K562 (cell line): ENCODE measurements at regions not wholly inside any gene's neighbourhood (a gene's known extent, or its start where the extent isn't known, plus 50 kb on each side); places are given as distances from the start of the nearest gene placed in this dataset.

Source experiments
- ATAC-seq: fragments of 200-7000 bp; cut with Tn5 transposase; 3 replicates; pipeline ENCODE4 v1.9.1; 2020; ENCODE audit warnings: moderate library complexity
- BruUV-seq: library from RNA; stranded (reverse); fragments of 400-500 nt; replicated peaks from 2 replicates; lab custom pipeline; 2021; lab: Mats Ljungman, UMichigan
- CTCF ChIA-PET: fragments of 300-600 bp; formaldehyde crosslinking; extraction: SDS; loops from one replicate; lab custom pipeline; 2021; ENCODE audit warnings: low intra/inter-chr PET ratio; lab: Yijun Ruan, JAX
- POLR2A ChIA-PET: fragments of 300-600, 350-650 bp; sonication (Branson Sonifier 250); formaldehyde crosslinking; extraction: SDS; loops from one replicate; lab custom pipeline; 2021; ENCODE audit warnings: antibody characterized with exemption, inconsistent platforms; lab: Yijun Ruan, JAX
- DNase-seq, 4 experiments: peaks; one replicate each; pipeline versions ENCODE4 v3.0.0 to v3.0.0-alpha.2; 2011 to 2018; ENCODE audit warnings: low spot score in 3 of 4, mixed read lengths in 3 of 4; ENCODE audit errors: extremely low read depth in 1 of 4
- FAIRE-seq: peaks from 2 replicates; lab custom pipeline; 2011; peaks lifted over from hg19 to GRCh38; lab: Jason Lieb, UNC
- H2AFZ ChIP-seq: 2 replicates; pipeline ENCODE4 v1.6.0; 2011; ENCODE audit warnings: low read depth, low read length, control low read depth, inconsistent platforms
- H3K27ac ChIP-seq: fragments of 200-600 bp; 3 replicates; pipeline ENCODE4 v1.8.0; 2011; ENCODE audit warnings: low read depth, mild to moderate bottlenecking, control low read depth, inconsistent platforms, low read length, moderate library complexity, mixed read lengths; ENCODE audit errors: extremely low read depth
- H3K27me3 ChIP-seq, 2 experiments: fragments of 300-600 bp in 1 of 2; 2 replicates in 1 of 2; 3 replicates in 1 of 2; pipeline versions ENCODE4 v1.6.0 to v1.8.0; 2011; ENCODE audit warnings: inconsistent platforms in 2 of 2, low read length in 2 of 2, mild to moderate bottlenecking in 1 of 2, mixed read lengths in 1 of 2, moderate library complexity in 1 of 2; ENCODE audit not compliant: control insufficient read depth in 2 of 2, insufficient read depth in 2 of 2
- H3K36me3 ChIP-seq: fragments of 300-600 bp; 3 replicates; pipeline ENCODE4 v1.8.0; 2011; ENCODE audit warnings: mild to moderate bottlenecking, low read length, inconsistent platforms; ENCODE audit not compliant: control insufficient read depth, insufficient read depth
- H3K4me1 ChIP-seq, 2 experiments: fragments of 200-600 bp in 1 of 2; replicated peaks in 1 of 2; 2 replicates in 1 of 2; 3 replicates in 1 of 2; pipeline versions ENCODE4 v1.5.1 to v1.8.0; 2011; ENCODE audit warnings: inconsistent platforms in 2 of 2, low read length in 2 of 2, mild to moderate bottlenecking in 1 of 2, mixed read lengths in 1 of 2, moderate library complexity in 1 of 2; ENCODE audit not compliant: control insufficient read depth in 2 of 2, insufficient read depth in 2 of 2
- H3K4me2 ChIP-seq: 2 replicates; pipeline ENCODE4 v1.6.1; 2011; ENCODE audit warnings: low read length, control low read depth, inconsistent platforms, mixed read lengths; ENCODE audit not compliant: insufficient read depth
- H3K4me3 ChIP-seq: fragments of 200-600 bp; sonication (generic), shearing (Covaris generic); 2 replicates; pipeline ENCODE4 v1.5.1; 2016; ENCODE audit warnings: control low read depth, inconsistent platforms
- H3K79me2 ChIP-seq: fragments of 200-600 bp; 3 replicates; pipeline ENCODE4 v1.8.0; 2011; ENCODE audit warnings: low read length, inconsistent platforms; ENCODE audit not compliant: control insufficient read depth, insufficient read depth
- H3K9ac ChIP-seq, 2 experiments: 2 replicates each; pipeline versions ENCODE4 v1.6.0 to v1.6.1; 2011; ENCODE audit warnings: low read depth in 2 of 2, low read length in 2 of 2, control low read depth in 1 of 2, inconsistent platforms in 1 of 2, mild to moderate bottlenecking in 1 of 2, mixed read lengths in 1 of 2; ENCODE audit not compliant: insufficient read depth in 1 of 2
- H3K9me1 ChIP-seq: one replicate; pipeline ENCODE4 v1.6.0; 2011; ENCODE audit warnings: inconsistent platforms, mild to moderate bottlenecking, low read length, moderate library complexity; ENCODE audit not compliant: control insufficient read depth, insufficient read depth
- H3K9me3 ChIP-seq: replicated peaks from 2 replicates; pipeline ENCODE4 v1.5.1; 2011; ENCODE audit warnings: low read depth, low read length, inconsistent platforms; ENCODE audit not compliant: control insufficient read depth, insufficient read depth
- H4K20me1 ChIP-seq: replicated peaks from 2 replicates; pipeline ENCODE4 v1.6.1; 2011; ENCODE audit warnings: low read length, inconsistent platforms, mixed read lengths; ENCODE audit not compliant: control insufficient read depth, insufficient read depth
- EWSR1 ChIP-seq: fragments of 450-650 bp; IDR thresholded peaks from 2 replicates; pipeline ENCODE4 v1.6.1; 2018; ENCODE audit warnings: borderline replicate concordance, mild to moderate bottlenecking, low read depth, moderate library complexity; ENCODE audit not compliant: partially characterized antibody
- GTF2B ChIP-seq: IDR thresholded peaks from 2 replicates; pipeline ENCODE4 v1.6.1; 2011; ENCODE audit not compliant: insufficient read length; ENCODE audit errors: extremely low read depth
- HES1 ChIP-seq: fragments of 450-650 bp; IDR thresholded peaks from 2 replicates; pipeline ENCODE4 v1.6.1; 2016; ENCODE audit warnings: low read depth, mild to moderate bottlenecking, moderate library complexity
- KLF1 ChIP-seq: fragments of 450-650 bp; IDR thresholded peaks from 2 replicates; pipeline ENCODE4 v1.6.1; 2016; ENCODE audit warnings: missing genetic modification characterization, missing compliant biosample characterization
- SLC30A9 ChIP-seq: fragments of 250-450 bp; sonication (Bioruptor Pico); IDR thresholded peaks from 2 replicates; pipeline ENCODE4 v1.8.0; 2022; ENCODE audit warnings: mild to moderate bottlenecking, moderate library complexity
- SMARCA4 ChIP-seq: fragments of 450-650 bp; IDR thresholded peaks from 2 replicates; pipeline ENCODE4 v1.6.1; 2016
- ZBTB12 ChIP-seq: fragments of 250-450 bp; sonication (Bioruptor Pico); IDR thresholded peaks from 2 replicates; pipeline ENCODE4 v1.4.0; 2020
- ZBTB43 ChIP-seq: sonication (generic); formaldehyde crosslinking; IDR thresholded peaks from 2 replicates; pipeline ENCODE4 v1.8.0; 2023; ENCODE audit warnings: mild to moderate bottlenecking, missing genetic modification reagents
- WGBS: fragments of 100-300 bp; shearing (Covaris generic); methylation state at CpG from one replicate; pipeline ENCODE4 v1.1.6; 2016; ENCODE audit warnings: low coverage, mixed read lengths; ENCODE audit not compliant: insufficient coverage; ENCODE audit errors: missing lambda C conversion rate; 5-methylcytosine and 5-hydroxymethylcytosine counted together
- in situ Hi-C: fragments of 300-500 bp; cut with MboI; formaldehyde crosslinking; loops from 4 replicates; pipeline ENCODE4 v1.15.0; 2018; ENCODE audit warnings: inconsistent platforms, mixed read lengths
- intact Hi-C: fragments of 100-400 bp; cut with micrococcal nuclease; formaldehyde crosslinking; loops from 2 replicates; pipeline ENCODE4 v1.14.2; 2022

- Histone ChIP-seq H3K9me3 (no peaks in the 10 kb centered on the region), H2AFZ (no peak overlapping the region), H3K27ac (no peak overlapping the region), H3K4me2 (no peak overlapping the region), H3K79me2 (no peaks in the 10 kb centered on the region), H3K4me3 (no peak overlapping the region), H3K36me3 (no peaks in the 10 kb centered on the region), H3K9ac (no peak overlapping the region), H4K20me1 (no peaks in the 10 kb centered on the region), H3K4me1 (no peaks in the 10 kb centered on the region), H3K9me1 (no peaks in the 10 kb centered on the region), H3K27me3 (no peaks in the 10 kb centered on the region)
- POLR2A ChIA-PET = no interaction called here
- intact Hi-C loops (no loop called here), in situ Hi-C loops (no loop called here)
- DNase-seq = no peak
- no peak for ATAC-seq
- no peak for FAIRE-seq
- no TSS peak for BruUV-seq
- 0% methylated on average over 1 of the region's 1 CpG for WGBS
- CTCF ChIA-PET = no interaction called here
- no peak for TF ChIP-seq SLC30A9 (CRISPR knock-in tag)
- no peak for TF ChIP-seq SMARCA4
- TF ChIP-seq GTF2B = no peak
- no peak for TF ChIP-seq KLF1 (tag)
- TF ChIP-seq ZBTB12 = no peak
- TF ChIP-seq ZBTB43 (CRISPR knock-in tag) = no peak
- TF ChIP-seq EWSR1 = no peak
- no peak for TF ChIP-seq HES1
Observed at GRCh38 chr14:65901595-65901994, 489.1 kb downstream of the FUT8 start.
